HCT116 (cell line): ENCODE measurements at regions not wholly inside any gene's neighbourhood (a gene's known extent, or its start where the extent isn't known, plus 50 kb on each side); places are given as distances from the start of the nearest gene placed in this dataset.

Source experiments
- ATAC-seq: fragments of 200-7000 bp; cut with Tn5 transposase; 2 replicates; pipeline ENCODE4 v1.9.1; 2020; ENCODE audit warnings: mild to moderate bottlenecking, moderate library complexity
- BruUV-seq: library from RNA; stranded (reverse); fragments of 400-500 nt; replicated peaks from 2 replicates; lab custom pipeline; 2021; lab: Mats Ljungman, UMichigan
- CTCF ChIA-PET: fragments of 300-600 bp; sonication (Branson Sonifier 250); formaldehyde crosslinking; loops from one replicate; lab custom pipeline; 2021; ENCODE audit warnings: antibody characterized with exemption; lab: Charles Lee
- POLR2A ChIA-PET: fragments of 300-600, 350-600 bp; sonication (Branson Sonifier 250); formaldehyde crosslinking; loops from one replicate; lab custom pipeline; 2021; ENCODE audit warnings: antibody characterized with exemption; lab: Charles Lee
- RAD21 ChIA-PET, 2 experiments: fragments of 300-600 bp; sonication (Branson Sonifier 250); formaldehyde crosslinking; loops; one replicate each; lab custom pipeline; 2023; ENCODE audit warnings: low total read pairs in 2 of 2; ENCODE audit not compliant: uncharacterized antibody in 2 of 2, unreplicated experiment in 2 of 2, low non-redundant PET in 1 of 2; lab: Charles Lee
- DNase-seq: peaks from one replicate; pipeline ENCODE4 v3.0.0-alpha.2; 2010; ENCODE audit warnings: low read depth, low spot score
- H2AFZ ChIP-seq: fragments of 200-600 bp; shearing (Covaris generic), sonication (generic); 2 replicates; pipeline ENCODE4 v1.6.1; 2017; ENCODE audit warnings: low read depth, mixed run types, mixed read lengths, antibody characterized with exemption, low read length; ENCODE audit not compliant: poor library complexity, severe bottlenecking
- H3K27ac ChIP-seq: 2 replicates; pipeline ENCODE4 v1.5.1; 2012; ENCODE audit warnings: low read depth, low read length
- H3K27me3 ChIP-seq: fragments of 200-600 bp; sonication (generic); 2 replicates; pipeline ENCODE4 v1.6.1; 2016; ENCODE audit warnings: mixed run types, low read length, mixed read lengths; ENCODE audit not compliant: insufficient read depth
- H3K36me3 ChIP-seq, 2 experiments: fragments of 200-500 bp in 1 of 2; fragments of 200-600 bp in 1 of 2; sonication (Bioruptor generic) in 1 of 2; sonication (generic) in 1 of 2; 2 replicates each; pipeline versions ENCODE4 v1.5.1 to v1.6.1; 2014 to 2016; ENCODE audit warnings: low read length in 2 of 2, inconsistent platforms in 1 of 2, mixed read lengths in 1 of 2, mixed run types in 1 of 2; ENCODE audit not compliant: insufficient read depth in 2 of 2, control insufficient read depth in 1 of 2
- H3K4me1 ChIP-seq, 2 experiments: fragments of 200-600 bp in 1 of 2; sonication (generic) in 1 of 2; 2 replicates each; pipeline versions ENCODE4 v1.5.1 to v1.6.1; 2012 to 2017; ENCODE audit warnings: low read length in 2 of 2, inconsistent platforms in 1 of 2, mild to moderate bottlenecking in 1 of 2, mixed read lengths in 1 of 2, mixed run types in 1 of 2, moderate library complexity in 1 of 2; ENCODE audit not compliant: insufficient read depth in 2 of 2, control insufficient read depth in 1 of 2
- H3K4me2 ChIP-seq: fragments of 200-600 bp; sonication (generic); 2 replicates; pipeline ENCODE4 v1.6.1; 2017; ENCODE audit warnings: mixed run types, low read length, mixed read lengths
- H3K4me3 ChIP-seq, 2 experiments: fragments of 200-600 bp in 1 of 2; sonication (generic) in 1 of 2; replicated peaks in 1 of 2; 2 replicates each; pipeline ENCODE4 v1.5.1; 2011 to 2016; ENCODE audit warnings: low read length in 2 of 2, control low read depth in 1 of 2, low read depth in 1 of 2, mild to moderate bottlenecking in 1 of 2, mixed read lengths in 1 of 2, mixed run types in 1 of 2
- H3K79me2 ChIP-seq: fragments of 200-600 bp; sonication (generic); 2 replicates; pipeline ENCODE4 v1.6.1; 2017; ENCODE audit warnings: mild to moderate bottlenecking, mixed run types, low read length, moderate library complexity, mixed read lengths; ENCODE audit not compliant: insufficient read depth
- H3K9ac ChIP-seq: fragments of 200-600 bp; sonication (generic); 2 replicates; pipeline ENCODE4 v1.6.1; 2016; ENCODE audit warnings: low read length, mixed read lengths
- H3K9me2 ChIP-seq: fragments of 200-600 bp; sonication (generic), shearing (Covaris generic); 2 replicates; pipeline ENCODE4 v1.6.1; 2017; ENCODE audit warnings: mixed run types, mild to moderate bottlenecking, moderate library complexity; ENCODE audit not compliant: insufficient read depth
- H3K9me3 ChIP-seq, 2 experiments: fragments of 200-500 bp in 1 of 2; fragments of 200-600 bp in 1 of 2; sonication (Bioruptor generic) in 1 of 2; sonication (generic) in 1 of 2; 2 replicates each; pipeline ENCODE4 v1.6.1; 2014 to 2017; ENCODE audit warnings: low read length in 2 of 2, mixed read lengths in 2 of 2, inconsistent platforms in 1 of 2, low read depth in 1 of 2, mild to moderate bottlenecking in 1 of 2, mixed run types in 1 of 2, moderate library complexity in 1 of 2; ENCODE audit not compliant: control insufficient read depth in 1 of 2, insufficient read depth in 1 of 2
- H4K20me1 ChIP-seq: fragments of 200-600 bp; sonication (generic), shearing (Covaris generic); 2 replicates; pipeline ENCODE4 v1.6.1; 2017; ENCODE audit warnings: mixed run types, mild to moderate bottlenecking, moderate library complexity; ENCODE audit not compliant: insufficient read depth
- EZH2phosphoT487 ChIP-seq: fragments of 200-600 bp; IDR thresholded peaks from 2 replicates; pipeline ENCODE4 v1.6.1; 2018; ENCODE audit warnings: antibody characterized with exemption, borderline replicate concordance
- FOSL1 ChIP-seq: IDR thresholded peaks from 2 replicates; pipeline ENCODE4 v1.6.1; 2012; ENCODE audit warnings: low read depth
- POLR2AphosphoS5 ChIP-seq: IDR thresholded peaks from 2 replicates; pipeline ENCODE4 v1.6.1; 2011; ENCODE audit warnings: mild to moderate bottlenecking, low read depth, low read length, moderate library complexity
- SRF ChIP-seq: IDR thresholded peaks from 2 replicates; pipeline ENCODE4 v1.6.1; 2012; ENCODE audit warnings: low read depth
- YY1 ChIP-seq: IDR thresholded peaks from 2 replicates; pipeline ENCODE4 v1.6.1; 2011; ENCODE audit warnings: low read length, low read depth, moderate library complexity, mild to moderate bottlenecking; ENCODE audit not compliant: insufficient replicate concordance; ENCODE audit errors: extremely low read depth
- intact Hi-C: fragments of 100-400 bp; cut with micrococcal nuclease; formaldehyde crosslinking; loops from 2 replicates; pipeline ENCODE4 v1.10.0; 2022
- TF ChIP-seq, protein P1 (sequence below): IDR thresholded peaks from 2 replicates; pipeline ENCODE4 v1.6.1; 2012
- TF ChIP-seq, protein P2 (sequence below): IDR thresholded peaks from 2 replicates; pipeline ENCODE4 v1.6.1; 2012; ENCODE audit warnings: low read depth

DNA sequence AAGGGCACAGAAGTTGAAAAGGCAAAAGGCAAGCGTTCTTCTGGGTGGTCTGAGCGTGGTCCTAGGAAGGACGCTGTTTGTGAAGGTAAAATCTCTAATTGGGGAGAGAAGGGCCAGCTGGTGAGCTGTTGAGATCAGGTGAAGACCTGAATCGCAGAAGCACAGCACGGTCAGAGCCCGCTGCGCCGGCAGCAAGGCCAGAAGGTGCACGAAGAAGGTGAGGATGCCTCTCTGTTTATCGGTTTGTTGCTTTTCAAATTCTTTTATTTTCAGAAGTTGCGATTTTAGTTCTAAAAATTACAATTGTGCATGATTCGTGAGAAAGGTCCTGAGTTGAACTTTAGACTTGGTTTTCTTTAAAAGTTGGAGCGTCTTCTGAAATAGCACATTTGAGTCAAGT is 247.8 kb upstream of the FOXK1 start:
- no peak for DNase-seq
- H3K9ac ChIP-seq: no peak overlapping the region
- no peak overlapping the region for H3K27ac ChIP-seq
- H3K4me1 ChIP-seq: no peaks in the 10 kb centered on the region
- no peak overlapping the region for H2AFZ ChIP-seq
- no peaks in the 10 kb centered on the region for H3K36me3 ChIP-seq
- H3K9me2 ChIP-seq: no peaks in the 10 kb centered on the region
- intact Hi-C loops: no loop called here
- peaks cover 14% of the 10 kb centered on the region; the same call in 1 of the 2 replicates for H3K27me3 ChIP-seq
- TF ChIP-seq SRF: no peak
- no peak for TF ChIP-seq YY1
- TF ChIP-seq EZH2phosphoT487: no peak
- POLR2A ChIA-PET: no interaction called here
- ATAC-seq: no peak
- H3K79me2 ChIP-seq: no peaks in the 10 kb centered on the region
- H3K4me3 ChIP-seq: no peak overlapping the region
- no peak overlapping the region for H3K4me2 ChIP-seq
- H4K20me1 ChIP-seq: no peaks in the 10 kb centered on the region
- peaks cover 0 to 8% of the 10 kb centered on the region in 2 experiments; a peak in 1 of 4 replicates for H3K9me3 ChIP-seq
- RAD21 ChIA-PET: no interaction called here
- BruUV-seq: no TSS peak
- CTCF ChIA-PET: no interaction called here

GRCh38 chr7:4436361-4436895 is 245.7 kb upstream of the FOXK1 start:
- H3K4me1 ChIP-seq: no peaks in the 10 kb centered on the region
- no peaks in the 10 kb centered on the region for H4K20me1 ChIP-seq
- no peaks in the 10 kb centered on the region for H3K36me3 ChIP-seq
- ATAC-seq: no peak
- no peak overlapping the region for H3K4me3 ChIP-seq
- no peaks in the 10 kb centered on the region for H3K9me3 ChIP-seq
- no peak overlapping the region for H3K27ac ChIP-seq
- no peaks in the 10 kb centered on the region for H3K9me2 ChIP-seq
- H2AFZ ChIP-seq: no peak overlapping the region
- TF ChIP-seq POLR2AphosphoS5: no peak
- no peak for TF ChIP-seq FOSL1
- TF ChIP-seq, protein P1, sequence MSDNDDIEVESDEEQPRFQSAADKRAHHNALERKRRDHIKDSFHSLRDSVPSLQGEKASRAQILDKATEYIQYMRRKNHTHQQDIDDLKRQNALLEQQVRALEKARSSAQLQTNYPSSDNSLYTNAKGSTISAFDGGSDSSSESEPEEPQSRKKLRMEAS: no peak
- TF ChIP-seq SRF: no peak
- TF ChIP-seq, protein P2, sequence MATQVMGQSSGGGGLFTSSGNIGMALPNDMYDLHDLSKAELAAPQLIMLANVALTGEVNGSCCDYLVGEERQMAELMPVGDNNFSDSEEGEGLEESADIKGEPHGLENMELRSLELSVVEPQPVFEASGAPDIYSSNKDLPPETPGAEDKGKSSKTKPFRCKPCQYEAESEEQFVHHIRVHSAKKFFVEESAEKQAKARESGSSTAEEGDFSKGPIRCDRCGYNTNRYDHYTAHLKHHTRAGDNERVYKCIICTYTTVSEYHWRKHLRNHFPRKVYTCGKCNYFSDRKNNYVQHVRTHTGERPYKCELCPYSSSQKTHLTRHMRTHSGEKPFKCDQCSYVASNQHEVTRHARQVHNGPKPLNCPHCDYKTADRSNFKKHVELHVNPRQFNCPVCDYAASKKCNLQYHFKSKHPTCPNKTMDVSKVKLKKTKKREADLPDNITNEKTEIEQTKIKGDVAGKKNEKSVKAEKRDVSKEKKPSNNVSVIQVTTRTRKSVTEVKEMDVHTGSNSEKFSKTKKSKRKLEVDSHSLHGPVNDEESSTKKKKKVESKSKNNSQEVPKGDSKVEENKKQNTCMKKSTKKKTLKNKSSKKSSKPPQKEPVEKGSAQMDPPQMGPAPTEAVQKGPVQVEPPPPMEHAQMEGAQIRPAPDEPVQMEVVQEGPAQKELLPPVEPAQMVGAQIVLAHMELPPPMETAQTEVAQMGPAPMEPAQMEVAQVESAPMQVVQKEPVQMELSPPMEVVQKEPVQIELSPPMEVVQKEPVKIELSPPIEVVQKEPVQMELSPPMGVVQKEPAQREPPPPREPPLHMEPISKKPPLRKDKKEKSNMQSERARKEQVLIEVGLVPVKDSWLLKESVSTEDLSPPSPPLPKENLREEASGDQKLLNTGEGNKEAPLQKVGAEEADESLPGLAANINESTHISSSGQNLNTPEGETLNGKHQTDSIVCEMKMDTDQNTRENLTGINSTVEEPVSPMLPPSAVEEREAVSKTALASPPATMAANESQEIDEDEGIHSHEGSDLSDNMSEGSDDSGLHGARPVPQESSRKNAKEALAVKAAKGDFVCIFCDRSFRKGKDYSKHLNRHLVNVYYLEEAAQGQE: no peak
- TF ChIP-seq, all 23 proteins: peak for 0
- intact Hi-C loops: no loop called here
- no peaks in the 10 kb centered on the region for H3K79me2 ChIP-seq
- RAD21 ChIA-PET: no interaction called here
- DNase-seq: no peak
- H3K27me3 ChIP-seq: peaks cover 14% of the 10 kb centered on the region; the same call in 1 of the 2 replicates
- H3K9ac ChIP-seq: no peak overlapping the region
- BruUV-seq: no TSS peak
- no peak overlapping the region for H3K4me2 ChIP-seq
- CTCF ChIA-PET: no interaction called here
- POLR2A ChIA-PET: no interaction called here
